ENCODE measurements at regions not wholly inside any gene's neighbourhood (a gene's known extent, or its start where the extent isn't known, plus 50 kb on each side); places are given as distances from the start of the nearest gene placed in this dataset.

- intact Hi-C loops (cut with DNase I; ENCODE audit: low total_unique reads), result no loop called here
- 75% methylated on average over 2 of the region's 2 CpGs for WGBS, 2 donors
- no peak for DNase-seq (ENCODE audit: low spot score in 2 of 2)
- no peak overlapping the region for H3K4me3 ChIP-seq (ENCODE audit: low read depth, poor library complexity, severe bottlenecking)
- TF ChIP-seq CTCF (IDR thresholded peaks at IDR 0.05) (no peak), POLR2A (IDR thresholded peaks at IDR 0.05) (no peak)
Measured at GRCh38 chr5:120270498-120270897, 193.6 kb upstream of the PRR16 start.

- no peak for DNase-seq (ENCODE audit: low spot score in 2 of 2)
- WGBS, 2 donors, result 57 to 63% methylated on average over 3 of the region's 3 CpGs
- no peak overlapping the region for H3K4me3 ChIP-seq (ENCODE audit: low read depth, poor library complexity, severe bottlenecking)
- intact Hi-C loops (cut with DNase I; ENCODE audit: low total_unique reads), result no loop called here
- TF ChIP-seq CTCF (IDR thresholded peaks at IDR 0.05) (no peak), POLR2A (IDR thresholded peaks at IDR 0.05) (no peak)
Measured at GRCh38 chr5:120293796-120294195, 170.3 kb upstream of the PRR16 start.

GRCh38 chr5:120297616-120298015, 166.5 kb upstream of the PRR16 start:
- no peak for DNase-seq (ENCODE audit: low spot score in 2 of 2)
- intact Hi-C loops (cut with DNase I; ENCODE audit: low total_unique reads), result no loop called here
- no peak overlapping the region for H3K4me3 ChIP-seq (ENCODE audit: low read depth, poor library complexity, severe bottlenecking)
- WGBS, 2 donors, result 61 to 66% methylated on average over 1 of the region's 1 CpG
- TF ChIP-seq CTCF (IDR thresholded peaks at IDR 0.05), result no peak
- no peak for TF ChIP-seq POLR2A (IDR thresholded peaks at IDR 0.05)

- DNase-seq (ENCODE audit: low spot score in 2 of 2), result no peak
- intact Hi-C loops (cut with DNase I; ENCODE audit: low total_unique reads), result no loop called here
- WGBS, 2 donors, result 28 to 36% methylated on average over 1 of the region's 1 CpG
- TF ChIP-seq POLR2A (IDR thresholded peaks at IDR 0.05), result no peak
- no peak for TF ChIP-seq CTCF (IDR thresholded peaks at IDR 0.05)
- no peak overlapping the region for H3K4me3 ChIP-seq (ENCODE audit: low read depth, poor library complexity, severe bottlenecking)
Measured at GRCh38 chr5:120298981-120299380, 165.1 kb upstream of the PRR16 start.

- no peak for TF ChIP-seq CTCF (IDR thresholded peaks at IDR 0.05)
- TF ChIP-seq POLR2A (IDR thresholded peaks at IDR 0.05), result no peak
Measured at GRCh38 chr5:120304663-120305062, 159.4 kb upstream of the PRR16 start.

GRCh38 chr5:120306303-120306702, 157.8 kb upstream of the PRR16 start:
- WGBS, 2 donors, result 46 to 53% methylated on average over 3 of the region's 3 CpGs
- H3K4me3 ChIP-seq (ENCODE audit: low read depth, poor library complexity, severe bottlenecking), result no peak overlapping the region
- TF ChIP-seq POLR2A (IDR thresholded peaks at IDR 0.05) (no peak), CTCF (IDR thresholded peaks at IDR 0.05) (no peak)
- no peak for DNase-seq (ENCODE audit: low spot score in 2 of 2)
- intact Hi-C loops (cut with DNase I; ENCODE audit: low total_unique reads), result no loop called here

More at GRCh38 chr5:120304663-120305062, 159.4 kb upstream of the PRR16 start:
- no peak for DNase-seq (ENCODE audit: low spot score in 2 of 2)
- no peak overlapping the region for H3K4me3 ChIP-seq (ENCODE audit: low read depth, poor library complexity, severe bottlenecking)
- 21 to 28% methylated on average over 2 of the region's 2 CpGs for WGBS, 2 donors
- intact Hi-C loops (cut with DNase I; ENCODE audit: low total_unique reads), result no loop called here
